HG03097 (cell line): ENCODE measurements at regions not wholly inside any gene's neighbourhood (a gene's known extent, or its start where the extent isn't known, plus 50 kb on each side); places are given as distances from the start of the nearest gene placed in this dataset.
"Not testable (repeated sequence)": the region's sequence is repeated elsewhere in the genome, so short reads cannot be mapped to it uniquely, and the experiment has no call there.

Source experiments
- ATAC-seq: cut with Tn5 transposase; IDR thresholded peaks from one replicate; pipeline ENCODE4 v1.9.1; 2021; ENCODE audit not compliant: unreplicated experiment, low FRiP score

DNA sequence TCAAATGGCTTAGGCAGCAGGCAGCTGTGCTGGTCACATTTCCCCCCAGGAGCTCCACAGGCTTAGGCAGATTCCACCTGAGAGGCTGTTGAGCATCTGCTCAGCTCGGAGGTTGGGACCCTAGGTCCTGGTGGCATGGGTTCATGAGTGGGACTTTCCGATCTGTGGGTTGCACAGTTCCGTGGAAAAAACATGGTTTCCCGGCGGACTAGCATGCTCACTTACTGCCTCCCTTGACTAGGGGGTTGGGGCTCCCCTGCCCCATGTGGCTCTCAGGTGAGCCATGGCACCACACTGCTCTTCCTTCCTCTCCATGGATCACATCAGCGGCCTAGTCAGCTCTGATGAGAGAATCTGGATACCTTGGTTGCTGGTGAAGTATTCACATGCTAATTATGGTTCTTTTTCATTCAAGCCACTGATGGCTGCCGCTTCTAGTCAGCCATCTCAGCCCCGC is 685.1 kb downstream of the METTL15 start:
- no peak for ATAC-seq

DNA sequence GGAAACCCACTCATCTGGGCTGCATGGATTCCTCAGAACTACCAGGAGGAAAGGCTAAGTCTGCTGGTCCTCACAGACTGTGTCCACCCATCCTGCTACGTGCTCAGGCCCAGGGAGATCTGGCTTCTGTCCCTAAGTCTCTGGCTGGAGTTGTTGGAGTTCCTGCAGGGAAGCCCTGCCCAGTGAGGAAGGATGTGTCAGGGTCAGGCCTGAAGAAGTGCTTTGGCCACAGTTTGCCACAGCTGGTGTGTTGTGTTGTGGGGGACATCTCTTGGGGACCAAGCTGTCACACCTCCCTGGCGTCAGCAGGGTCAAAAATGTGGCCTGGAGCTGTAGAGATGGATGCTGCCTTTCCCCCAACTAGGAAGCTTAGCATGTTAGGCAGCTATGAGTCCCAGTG is 684.7 kb downstream of the METTL15 start:
- ATAC-seq = no peak

- not testable (repeated sequence) for ATAC-seq
Measured at GRCh38 chr11:28787897-28788296, 679.7 kb downstream of the METTL15 start.

- no peak for ATAC-seq
Measured at GRCh38 chr11:28777126-28777525, 668.9 kb downstream of the METTL15 start.

DNA sequence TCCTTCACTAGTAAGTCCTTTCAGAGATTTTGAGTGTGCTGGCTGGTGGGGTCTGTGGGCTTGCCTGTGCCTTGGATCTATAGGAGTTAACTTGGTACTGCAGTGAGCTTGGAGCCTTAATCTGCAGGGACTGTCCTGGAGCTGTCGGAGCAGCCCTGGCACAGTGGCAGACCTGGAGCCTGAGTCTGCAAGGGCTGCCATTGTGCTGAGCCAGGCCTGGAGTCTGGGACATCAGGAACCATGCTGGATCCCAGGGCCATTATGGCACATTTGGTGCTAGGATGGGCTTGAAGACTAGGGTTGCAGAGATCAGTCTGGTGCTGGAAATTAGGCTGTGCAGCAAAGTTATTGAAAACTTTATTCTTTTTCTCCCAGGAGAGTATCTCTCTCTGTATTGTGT is 665.4 kb downstream of the METTL15 start:
- ATAC-seq = no peak

GRCh38 chr11:28770806-28771205 is 662.6 kb downstream of the METTL15 start:
- ATAC-seq = no peak

DNA sequence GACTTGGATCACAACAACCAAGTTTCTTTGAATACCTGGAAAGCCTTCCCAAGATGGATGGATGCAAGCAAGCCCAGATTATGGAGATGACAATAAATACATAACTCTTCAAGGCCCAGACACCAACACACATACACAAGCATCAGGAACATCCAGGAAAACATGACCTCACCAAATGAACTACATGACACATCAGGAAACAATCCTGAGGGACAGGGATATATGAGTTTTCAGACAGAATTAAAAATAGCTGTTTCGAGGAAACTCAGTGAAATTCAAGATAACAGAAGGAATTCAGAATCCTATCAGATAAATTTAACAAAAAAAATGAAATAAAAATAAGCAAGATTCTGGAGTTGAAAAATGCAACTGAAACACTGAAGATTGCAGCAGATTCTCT is 659.4 kb downstream of the METTL15 start:
- ATAC-seq = no peak

GRCh38 chr11:28763876-28764275 is 655.7 kb downstream of the METTL15 start:
- no peak for ATAC-seq

GRCh38 chr11:28763151-28763550 is 655.0 kb downstream of the METTL15 start:
- no peak for ATAC-seq

DNA sequence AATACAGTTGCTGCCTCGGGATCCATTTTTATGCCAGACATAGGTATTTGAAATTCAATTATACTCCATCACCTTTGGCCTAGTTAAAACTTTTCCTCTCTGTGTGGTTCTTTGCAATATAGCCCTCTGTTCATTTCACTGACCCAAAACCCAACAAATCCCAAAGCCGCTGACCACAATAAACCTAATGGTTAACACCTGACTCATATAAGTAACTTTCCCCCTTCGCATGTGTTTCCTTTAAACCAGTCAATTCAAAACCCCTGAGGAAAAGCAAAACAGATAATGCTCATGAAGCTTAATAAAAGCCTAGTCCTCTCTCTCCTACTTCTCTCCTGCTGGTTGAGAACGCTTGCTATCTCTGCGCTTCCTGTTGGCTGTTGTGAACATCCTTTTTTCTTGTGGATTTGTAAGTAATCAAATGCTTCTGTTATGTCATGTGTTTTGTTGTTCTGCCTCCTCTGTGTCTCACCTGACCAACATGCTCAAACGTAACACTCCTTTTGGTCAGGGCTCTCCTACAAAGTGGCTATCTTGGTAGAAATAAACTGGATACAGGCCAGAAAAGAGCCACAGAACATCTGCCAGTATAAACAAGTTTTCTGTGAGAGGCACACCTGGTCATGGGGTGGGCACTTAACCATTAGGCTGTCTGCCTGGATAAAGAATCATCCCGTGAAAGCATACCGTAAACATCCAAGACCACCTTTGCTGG is 652.6 kb downstream of the METTL15 start:
- no peak for ATAC-seq

DNA sequence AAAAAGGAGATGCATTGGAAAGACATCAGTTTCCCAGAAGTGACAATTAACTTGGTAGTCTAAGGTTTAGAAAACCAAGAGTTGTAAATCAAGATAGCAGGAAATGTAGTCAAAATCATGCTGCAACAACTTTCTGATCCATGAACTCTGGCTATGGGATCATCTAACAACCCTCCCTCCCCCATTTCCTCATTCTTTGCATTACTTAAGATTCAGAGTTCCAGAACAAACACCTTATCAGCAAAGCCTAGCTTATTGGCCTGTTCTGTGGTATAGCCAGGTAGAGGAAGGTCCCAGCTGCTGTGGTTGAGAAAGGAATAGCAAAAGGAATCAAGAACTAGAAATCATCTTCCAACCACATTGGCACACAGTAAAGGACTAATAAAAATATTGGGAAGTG is 651.1 kb downstream of the METTL15 start:
- no peak for ATAC-seq

- no peak for ATAC-seq
Measured at GRCh38 chr11:28757725-28758515, 649.7 kb downstream of the METTL15 start.

DNA sequence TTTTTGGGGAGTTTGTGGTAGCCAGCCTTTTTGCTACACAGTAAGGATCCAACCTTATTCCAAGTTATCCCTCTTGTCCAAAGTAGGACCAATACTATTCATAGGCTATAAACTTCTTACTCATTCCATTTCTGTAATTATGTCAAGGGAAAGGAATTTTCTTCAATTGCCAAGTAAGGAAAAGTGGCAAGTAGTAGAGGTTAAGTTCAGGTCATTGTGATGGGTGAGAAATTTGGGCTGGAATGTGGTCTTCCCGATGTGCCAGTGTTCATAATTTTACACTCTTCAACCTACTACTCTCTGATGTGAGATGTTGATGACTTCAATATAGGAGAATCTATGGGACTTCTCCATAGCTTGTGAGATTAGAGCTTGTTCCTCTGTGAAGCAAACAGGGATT is 648.8 kb downstream of the METTL15 start:
- no peak for ATAC-seq

- ATAC-seq = no peak
Measured at GRCh38 chr11:28743061-28743550, 634.9 kb downstream of the METTL15 start.

DNA sequence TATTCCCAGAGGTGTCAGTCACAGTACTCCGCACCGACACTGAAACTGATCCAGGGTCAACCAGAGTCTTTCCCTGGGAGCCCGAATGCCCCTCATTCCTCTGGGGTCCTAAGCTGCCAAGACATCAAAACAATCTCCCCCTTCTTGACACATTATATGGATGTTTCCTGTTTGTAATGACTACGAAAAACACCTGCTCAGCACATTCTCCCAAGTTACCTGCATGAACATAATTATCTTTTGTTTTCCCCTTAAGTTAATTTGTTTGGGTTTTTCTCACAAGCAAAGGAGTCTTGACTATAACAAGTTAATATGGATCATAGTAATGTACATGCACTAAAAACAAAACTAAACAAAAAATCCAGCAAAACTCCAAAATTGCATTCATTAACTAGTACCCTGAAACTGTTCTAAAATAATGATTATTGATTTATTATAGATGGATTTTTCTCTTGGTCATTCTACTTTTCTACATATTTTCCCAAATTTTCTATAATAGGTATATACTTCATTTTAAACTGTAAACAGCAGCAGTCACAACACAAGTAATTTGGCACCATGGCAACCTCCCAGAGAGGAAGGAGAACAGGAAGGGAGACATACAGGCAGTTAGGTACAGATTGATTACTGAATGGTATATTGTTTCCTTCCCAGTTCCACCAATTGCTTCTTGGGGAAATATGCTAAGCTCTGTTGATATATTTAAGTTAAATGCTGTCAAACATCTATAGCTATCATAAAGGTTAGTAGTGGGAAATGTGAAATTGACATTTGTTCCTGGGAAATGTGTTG is 631.5 kb downstream of the METTL15 start:
- ATAC-seq = no peak

GRCh38 chr11:28738549-28738948 is 630.4 kb downstream of the METTL15 start:
- no peak for ATAC-seq

DNA sequence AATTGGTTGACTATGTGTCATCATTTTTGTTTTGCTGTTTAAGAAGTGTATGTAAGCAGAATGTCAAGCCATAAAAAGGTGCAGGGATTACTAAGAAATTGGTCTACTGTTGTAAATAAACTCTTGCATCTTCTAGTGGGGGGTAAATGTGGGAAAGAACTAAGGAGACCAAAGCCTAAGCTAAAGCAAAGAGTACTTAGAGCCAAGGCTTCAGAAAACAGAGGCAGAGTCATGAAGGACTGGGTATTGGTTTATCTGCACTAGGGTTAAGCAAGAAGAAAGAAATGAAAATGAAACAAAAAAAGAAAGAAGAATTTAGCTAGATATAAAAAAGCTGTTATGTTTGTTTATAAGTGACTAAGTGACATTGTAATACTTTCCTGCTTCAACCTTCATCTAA is 628.1 kb downstream of the METTL15 start:
- ATAC-seq = no peak

DNA sequence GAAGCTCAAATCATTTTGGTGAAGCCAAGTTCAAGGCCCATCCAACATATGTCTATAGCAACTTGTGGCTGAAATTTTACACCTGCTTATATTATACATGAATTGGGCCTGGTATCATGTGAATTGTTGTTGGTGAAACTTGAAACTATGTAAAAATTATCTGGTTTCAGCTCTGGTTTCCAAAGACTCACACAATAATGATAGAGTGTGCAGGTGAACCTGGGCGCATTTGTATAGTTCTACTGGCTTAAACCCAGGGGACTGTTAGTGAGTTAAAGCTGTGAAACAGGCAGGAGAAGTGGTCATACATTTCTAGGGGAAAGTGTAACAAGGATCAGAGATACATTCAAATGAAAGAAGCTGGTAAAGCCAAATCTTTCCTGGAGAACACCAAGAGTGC is 627.3 kb downstream of the METTL15 start:
- ATAC-seq = no peak

GRCh38 chr11:28730889-28731288 is 622.7 kb downstream of the METTL15 start:
- no peak for ATAC-seq

- ATAC-seq = no peak
Measured at GRCh38 chr11:28730336-28730735, 622.1 kb downstream of the METTL15 start.

GRCh38 chr11:28729339-28729738 is 621.2 kb downstream of the METTL15 start:
- ATAC-seq = no peak
